Smooth muscle cell (in vitro differentiated cells): ENCODE measurements at regions not wholly inside any gene's neighbourhood (a gene's known extent, or its start where the extent isn't known, plus 50 kb on each side); places are given as distances from the start of the nearest gene placed in this dataset.

Source experiments
- DNase-seq: peaks from one replicate; lab custom pipeline; 2025; ENCODE audit not compliant: unreplicated experiment; lab: John Stamatoyannopoulos, UW
- H2AFZ ChIP-seq: fragments of 200-600 bp; sonication (generic); 2 replicates; pipeline ENCODE4 v1.6.0; 2016; ENCODE audit warnings: antibody characterized with exemption, low read depth, mild to moderate bottlenecking
- H3F3A ChIP-seq: fragments of 200-600 bp; sonication (generic); 2 replicates; pipeline ENCODE4 v1.6.0; 2017; ENCODE audit warnings: antibody characterized with exemption, low read depth
- H3K27ac ChIP-seq: fragments of 200-600 bp; sonication (generic); 2 replicates; pipeline ENCODE4 v1.5.1; 2016; ENCODE audit warnings: low read depth, mild to moderate bottlenecking
- H3K27me3 ChIP-seq: fragments of 200-600 bp; sonication (generic); 2 replicates; pipeline ENCODE4 v1.6.1; 2016; ENCODE audit warnings: low read depth, mild to moderate bottlenecking
- H3K36me3 ChIP-seq: fragments of 200-600 bp; sonication (generic); 2 replicates; pipeline ENCODE4 v1.5.1; 2016; ENCODE audit warnings: low read depth
- H3K4me1 ChIP-seq: fragments of 200-600 bp; sonication (generic); 2 replicates; pipeline ENCODE4 v1.5.1; 2016; ENCODE audit warnings: low read depth
- H3K4me2 ChIP-seq: fragments of 200-600 bp; sonication (generic); 2 replicates; pipeline ENCODE4 v1.6.0; 2016; ENCODE audit warnings: mild to moderate bottlenecking
- H3K4me3 ChIP-seq: fragments of 200-600 bp; sonication (generic); 2 replicates; pipeline ENCODE4 v1.5.1; 2016; ENCODE audit warnings: mild to moderate bottlenecking
- H3K79me2 ChIP-seq: fragments of 200-600 bp; sonication (generic); 2 replicates; pipeline ENCODE4 v1.6.0; 2016; ENCODE audit warnings: low read depth, mild to moderate bottlenecking
- H3K9ac ChIP-seq: fragments of 200-600 bp; sonication (generic); 2 replicates; pipeline ENCODE4 v1.6.0; 2016; ENCODE audit warnings: low read depth
- H3K9me3 ChIP-seq: fragments of 200-600 bp; sonication (generic); replicated peaks from 2 replicates; pipeline ENCODE4 v1.5.1; 2016; ENCODE audit warnings: low read depth
- H4K20me1 ChIP-seq: fragments of 200-600 bp; sonication (generic); 2 replicates; pipeline ENCODE4 v1.6.0; 2016; ENCODE audit warnings: low read depth
- WGBS: methylation state at CpG from one replicate; pipeline ENCODE4 v1.1.7; 2016; ENCODE audit warnings: low lambda C conversion rate; 5-methylcytosine and 5-hydroxymethylcytosine counted together
- TF ChIP-seq, protein P1 (sequence below): fragments of 200-600 bp; sonication (generic); IDR thresholded peaks from 2 replicates; pipeline ENCODE4 v1.5.1; 2017; ENCODE audit warnings: borderline replicate concordance, mild to moderate bottlenecking, antibody characterized with exemption; ENCODE audit not compliant: insufficient read depth, poor library complexity, severe bottlenecking

GRCh38 chr7:12939694-12940093, 252.3 kb downstream of the ARL4A start:
- H2AFZ ChIP-seq = no peak overlapping the region
- H3K4me3 ChIP-seq = no peak overlapping the region
- TF ChIP-seq, protein P1, sequence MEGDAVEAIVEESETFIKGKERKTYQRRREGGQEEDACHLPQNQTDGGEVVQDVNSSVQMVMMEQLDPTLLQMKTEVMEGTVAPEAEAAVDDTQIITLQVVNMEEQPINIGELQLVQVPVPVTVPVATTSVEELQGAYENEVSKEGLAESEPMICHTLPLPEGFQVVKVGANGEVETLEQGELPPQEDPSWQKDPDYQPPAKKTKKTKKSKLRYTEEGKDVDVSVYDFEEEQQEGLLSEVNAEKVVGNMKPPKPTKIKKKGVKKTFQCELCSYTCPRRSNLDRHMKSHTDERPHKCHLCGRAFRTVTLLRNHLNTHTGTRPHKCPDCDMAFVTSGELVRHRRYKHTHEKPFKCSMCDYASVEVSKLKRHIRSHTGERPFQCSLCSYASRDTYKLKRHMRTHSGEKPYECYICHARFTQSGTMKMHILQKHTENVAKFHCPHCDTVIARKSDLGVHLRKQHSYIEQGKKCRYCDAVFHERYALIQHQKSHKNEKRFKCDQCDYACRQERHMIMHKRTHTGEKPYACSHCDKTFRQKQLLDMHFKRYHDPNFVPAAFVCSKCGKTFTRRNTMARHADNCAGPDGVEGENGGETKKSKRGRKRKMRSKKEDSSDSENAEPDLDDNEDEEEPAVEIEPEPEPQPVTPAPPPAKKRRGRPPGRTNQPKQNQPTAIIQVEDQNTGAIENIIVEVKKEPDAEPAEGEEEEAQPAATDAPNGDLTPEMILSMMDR = no peak
- H3K79me2 ChIP-seq = no peaks in the 10 kb centered on the region
- H3F3A ChIP-seq = peaks cover 8% of the 10 kb centered on the region
- no peak for DNase-seq
- H3K27me3 ChIP-seq = no peaks in the 10 kb centered on the region
- no peaks in the 10 kb centered on the region for H3K36me3 ChIP-seq
- no peaks in the 10 kb centered on the region for H4K20me1 ChIP-seq
- H3K4me1 ChIP-seq = no peaks in the 10 kb centered on the region
- no peaks in the 10 kb centered on the region for H3K9me3 ChIP-seq
- 95% methylated on average over 11 of the region's 11 CpGs for WGBS
- H3K27ac ChIP-seq = no peak overlapping the region
- H3K9ac ChIP-seq = no peak overlapping the region
- H3K4me2 ChIP-seq = no peak overlapping the region

DNA sequence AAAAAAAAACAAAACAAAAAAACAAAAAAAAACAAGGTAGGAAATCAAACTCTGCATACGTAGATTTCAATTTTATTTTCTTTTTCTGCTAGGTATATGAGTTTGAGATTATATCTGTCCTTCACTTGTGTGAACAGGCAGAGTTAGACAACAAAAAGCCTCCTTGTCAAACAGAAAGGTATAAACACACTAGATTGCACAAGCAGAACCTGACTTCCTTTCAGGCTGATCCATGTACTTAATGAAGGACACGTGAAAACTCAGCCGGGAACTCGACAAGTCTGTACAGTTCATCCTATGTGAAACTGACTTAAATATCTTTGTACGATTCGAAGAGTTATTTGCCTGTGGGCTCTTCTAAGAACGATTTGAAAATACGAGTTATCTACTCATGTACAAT, 254.1 kb downstream of the ARL4A start:
- Histone ChIP-seq H3K27me3 (no peaks in the 10 kb centered on the region), H3K36me3 (no peaks in the 10 kb centered on the region), H3K4me2 (peak overlapping the region; percentile 12), H3K9ac (no peak overlapping the region), H3F3A (peaks cover 8% of the 10 kb centered on the region), H3K9me3 (no peaks in the 10 kb centered on the region), H3K79me2 (no peaks in the 10 kb centered on the region), H3K4me1 (no peaks in the 10 kb centered on the region), H3K4me3 (no peak overlapping the region), H2AFZ (no peak overlapping the region), H4K20me1 (no peaks in the 10 kb centered on the region), H3K27ac (no peak overlapping the region)
- TF ChIP-seq, protein P1 = no peak
- no peak for DNase-seq
- WGBS = 68% methylated on average over 8 of the region's 8 CpGs

DNA sequence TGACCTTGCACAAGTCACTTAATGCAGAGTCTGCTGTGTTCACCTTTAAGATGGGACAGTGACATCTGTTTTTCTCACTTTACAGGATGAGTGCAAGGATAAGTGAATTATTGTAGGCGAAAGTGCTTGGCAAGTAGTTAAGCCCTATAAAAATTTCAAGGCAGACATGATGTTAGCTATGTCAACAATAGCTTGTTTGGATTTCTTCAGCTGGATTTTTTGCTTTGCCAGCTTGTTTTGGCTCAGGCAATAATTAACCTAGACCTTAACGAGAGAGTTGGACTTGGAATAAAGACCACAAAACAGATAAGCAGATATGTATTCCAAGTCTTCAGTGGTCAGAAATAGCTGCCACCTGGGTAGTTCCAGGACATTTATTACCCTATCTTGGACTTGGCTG, 255.2 kb downstream of the ARL4A start:
- peak overlapping the region; percentile 2 for H3K27ac ChIP-seq
- H2AFZ ChIP-seq = no peak overlapping the region

DNA sequence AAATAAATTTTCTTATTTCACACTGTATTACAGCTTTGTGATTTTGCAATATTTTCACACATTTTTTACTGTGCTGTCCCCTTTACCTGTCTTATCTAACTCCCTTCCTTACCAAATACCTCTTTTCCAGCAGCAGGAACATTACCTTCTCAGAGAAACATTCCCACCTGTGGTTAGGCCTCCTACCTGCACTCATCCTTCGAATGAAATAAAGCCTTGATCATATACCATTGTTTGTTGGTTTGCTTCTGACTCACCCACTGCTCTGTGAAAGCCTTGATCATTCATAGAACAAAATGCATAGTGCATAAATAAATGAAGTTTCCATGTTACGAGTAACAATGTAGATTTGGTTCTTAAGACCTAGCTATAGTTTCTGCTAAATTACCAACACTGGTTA, 256.3 kb downstream of the ARL4A start:
- no peak overlapping the region for H3K4me3 ChIP-seq
- H3K9me3 ChIP-seq = no peaks in the 10 kb centered on the region
- no peak for DNase-seq
- no peak overlapping the region for H3K9ac ChIP-seq
- no peak overlapping the region for H3K4me2 ChIP-seq
- peaks cover 8% of the 10 kb centered on the region for H3F3A ChIP-seq
- H3K27ac ChIP-seq = no peak overlapping the region
- WGBS = 66% methylated on average over 2 of the region's 2 CpGs
- no peaks in the 10 kb centered on the region for H3K27me3 ChIP-seq
- H4K20me1 ChIP-seq = no peaks in the 10 kb centered on the region
- H2AFZ ChIP-seq = no peak overlapping the region
- H3K4me1 ChIP-seq = no peaks in the 10 kb centered on the region
- no peaks in the 10 kb centered on the region for H3K79me2 ChIP-seq
- H3K36me3 ChIP-seq = no peaks in the 10 kb centered on the region
- TF ChIP-seq, protein P1 = no peak

More for the DNA sequence above, 255.2 kb downstream of the ARL4A start:
- H4K20me1 ChIP-seq = no peaks in the 10 kb centered on the region
- TF ChIP-seq, protein P1 = no peak
- H3F3A ChIP-seq = peaks cover 8% of the 10 kb centered on the region
- no peak overlapping the region for H3K4me2 ChIP-seq
- 16% methylated on average over 2 of the region's 2 CpGs for WGBS
- no peak overlapping the region for H3K9ac ChIP-seq
- H3K9me3 ChIP-seq = no peaks in the 10 kb centered on the region
- H3K79me2 ChIP-seq = no peaks in the 10 kb centered on the region
- no peaks in the 10 kb centered on the region for H3K27me3 ChIP-seq
- H3K4me3 ChIP-seq = no peak overlapping the region
- H3K4me1 ChIP-seq = no peaks in the 10 kb centered on the region
- H3K36me3 ChIP-seq = no peaks in the 10 kb centered on the region
- no peak for DNase-seq
